GM12878 (cell line): ENCODE measurements at regions not wholly inside any gene's neighbourhood (a gene's known extent, or its start where the extent isn't known, plus 50 kb on each side); places are given as distances from the start of the nearest gene placed in this dataset.

ENCODE experiments used
- ATAC-seq: fragments of 200-7000 bp; cut with Tn5 transposase; 3 replicates; pipeline ENCODE4 v1.9.1; 2020; ENCODE audit warnings: mild to moderate bottlenecking, moderate library complexity
- BruUV-seq: library from RNA; stranded (reverse); fragments of 400-500 nt; replicated peaks from 2 replicates; lab custom pipeline; 2021; lab: Mats Ljungman, UMichigan
- CTCF ChIA-PET: fragments of 300-600 bp; sonication (Branson Sonifier 250); formaldehyde crosslinking; extraction: SDS; loops from one replicate; lab custom pipeline; 2021; ENCODE audit warnings: inconsistent platforms; lab: Yijun Ruan, JAX
- POLR2A ChIA-PET: fragments of 350-600 bp; formaldehyde crosslinking; extraction: SDS; loops from one replicate; lab custom pipeline; 2021; ENCODE audit warnings: inconsistent platforms; lab: Charles Lee
- RAD21 ChIA-PET: fragments of 300-600 bp; sonication (Branson Sonifier 250); formaldehyde crosslinking; loops from one replicate; lab custom pipeline; 2023; ENCODE audit warnings: antibody characterized with exemption; ENCODE audit not compliant: unreplicated experiment; lab: Charles Lee
- SMC1A ChIA-PET: fragments of 300-600 bp; sonication (Branson Sonifier 250); formaldehyde crosslinking; loops from one replicate; lab custom pipeline; 2023; ENCODE audit not compliant: unreplicated experiment, uncharacterized antibody; lab: Charles Lee
- DNase-seq: peaks from one replicate; pipeline ENCODE4 v3.0.0-alpha.2; 2011; ENCODE audit warnings: low read depth, low spot score
- FAIRE-seq: peaks from 3 replicates; lab custom pipeline; 2011; peaks lifted over from hg19 to GRCh38; lab: Jason Lieb, UNC
- H2AFZ ChIP-seq: 2 replicates; pipeline ENCODE4 v1.6.0; 2011; ENCODE audit warnings: low read depth, low read length, control low read depth; ENCODE audit not compliant: control insufficient read depth
- H3K27ac ChIP-seq: 2 replicates; pipeline ENCODE4 v1.5.1; 2011; ENCODE audit warnings: control low read depth; ENCODE audit not compliant: control insufficient read depth, insufficient read depth
- H3K27me3 ChIP-seq, 2 experiments: replicated peaks in 1 of 2; 2 replicates each; pipeline versions ENCODE4 v1.6.0 to v1.6.1; 2011; ENCODE audit warnings: low read length in 1 of 2; ENCODE audit not compliant: control insufficient read depth in 2 of 2, insufficient read depth in 2 of 2
- H3K36me3 ChIP-seq, 2 experiments: 2 replicates each; pipeline ENCODE4 v1.5.1; 2011; ENCODE audit warnings: low read length in 1 of 2; ENCODE audit not compliant: control insufficient read depth in 2 of 2, insufficient read depth in 2 of 2
- H3K4me1 ChIP-seq: 2 replicates; pipeline ENCODE4 v1.6.1; 2011; ENCODE audit warnings: mild to moderate bottlenecking, low read length, moderate library complexity, mixed read lengths; ENCODE audit not compliant: control insufficient read depth, insufficient read depth
- H3K4me2 ChIP-seq: 2 replicates; pipeline ENCODE4 v1.6.0; 2011; ENCODE audit warnings: control low read depth; ENCODE audit not compliant: control insufficient read depth, insufficient read depth
- H3K4me3 ChIP-seq: fragments of 200-600 bp; sonication (generic); 2 replicates; pipeline ENCODE4 v1.5.1; 2016
- H3K79me2 ChIP-seq: 2 replicates; pipeline ENCODE4 v1.6.0; 2011; ENCODE audit warnings: low read length; ENCODE audit not compliant: control insufficient read depth, insufficient read depth
- H3K9ac ChIP-seq: 2 replicates; pipeline ENCODE4 v1.8.0; 2011; ENCODE audit warnings: low read length, control low read depth, mixed read lengths; ENCODE audit not compliant: control insufficient read depth, insufficient read depth
- H3K9me3 ChIP-seq: replicated peaks from 3 replicates; pipeline ENCODE4 v1.5.1; 2011; ENCODE audit warnings: mild to moderate bottlenecking, low read length; ENCODE audit not compliant: control insufficient read depth, insufficient read depth
- H4K20me1 ChIP-seq: 2 replicates; pipeline ENCODE4 v1.6.0; 2011; ENCODE audit not compliant: control insufficient read depth, insufficient read depth
- EED ChIP-seq: sonication (generic); IDR thresholded peaks from 2 replicates; pipeline ENCODE4 v1.6.1; 2016; ENCODE audit warnings: antibody characterized with exemption, low read depth
- EGR1 ChIP-seq, 2 experiments: IDR thresholded peaks; 1 replicate in 1 of 2; 2 replicates in 1 of 2; pipeline ENCODE4 v1.6.1; 2011 to 2012; ENCODE audit warnings: low read depth in 2 of 2, low read length in 2 of 2, borderline replicate concordance in 1 of 2, mild to moderate bottlenecking in 1 of 2, moderate library complexity in 1 of 2
- ETV6 ChIP-seq, 2 experiments: fragments of 450-650 bp in 1 of 2; IDR thresholded peaks in 1 of 2; conservative IDR thresholded peaks in 1 of 2; 2 replicates each; pipeline ENCODE4 v1.6.1; 2014; ENCODE audit warnings: antibody characterized with exemption in 1 of 2, borderline replicate concordance in 1 of 2, low read depth in 1 of 2, mild to moderate bottlenecking in 1 of 2, moderate library complexity in 1 of 2
- IKZF1 ChIP-seq: fragments of 450-650 bp; conservative IDR thresholded peaks from 2 replicates; pipeline ENCODE4 v1.6.1; 2017; ENCODE audit warnings: antibody characterized with exemption, mild to moderate bottlenecking
- IKZF2 ChIP-seq, 2 experiments: fragments of 450-650 bp; IDR thresholded peaks; 2 replicates each; pipeline ENCODE4 v1.6.1; 2017; ENCODE audit warnings: mild to moderate bottlenecking in 2 of 2, moderate library complexity in 2 of 2
- NFYA ChIP-seq: IDR thresholded peaks from 2 replicates; pipeline ENCODE4 v1.6.1; 2011; ENCODE audit warnings: low read depth, mild to moderate bottlenecking, low read length, improper control_type of control experiment, borderline replicate concordance
- PML ChIP-seq: IDR thresholded peaks from 2 replicates; pipeline ENCODE4 v1.6.1; 2012; ENCODE audit warnings: low read length, inconsistent platforms
- SKIL ChIP-seq: fragments of 450-650 bp; IDR thresholded peaks from 2 replicates; pipeline ENCODE4 v1.6.1; 2017; ENCODE audit warnings: mild to moderate bottlenecking, low read depth, inconsistent platforms; ENCODE audit not compliant: poor library complexity, severe bottlenecking
- SPI1 ChIP-seq: IDR thresholded peaks from 2 replicates; pipeline ENCODE4 v1.6.1; 2011; ENCODE audit warnings: low read depth, mild to moderate bottlenecking, low read length, moderate library complexity, borderline replicate concordance; ENCODE audit not compliant: insufficient read depth
- ZBTB33 ChIP-seq: fragments of 450-650 bp; IDR thresholded peaks from 2 replicates; pipeline ENCODE4 v1.6.1; 2017; ENCODE audit warnings: mild to moderate bottlenecking
- WGBS: methylation state at CpG from one replicate; pipeline ENCODE4 v1.1.6; 2016; ENCODE audit warnings: low lambda C conversion rate; ENCODE audit not compliant: insufficient replicate concordance, insufficient coverage; ENCODE audit errors: missing lambda C conversion rate; 5-methylcytosine and 5-hydroxymethylcytosine counted together
- in situ Hi-C: fragments of 300-500 bp; cut with MboI; formaldehyde crosslinking; loops from 9 replicates; pipeline ENCODE4 v1.14.3; 2018; ENCODE audit warnings: mixed read lengths
- intact Hi-C: fragments of 100-400 bp; cut with micrococcal nuclease; formaldehyde crosslinking; loops from one replicate; pipeline ENCODE4 v1.14.2; 2022; ENCODE audit not compliant: unreplicated experiment

GRCh38 chr12:89160716-89161123 lies 191.6 kb downstream of the DUSP6 start:
- H4K20me1 ChIP-seq, result no peaks in the 10 kb centered on the region
- ChIA-PET POLR2A (no interaction called here), SMC1A (no interaction called here), CTCF (no interaction called here), RAD21 (no interaction called here)
- H3K27ac ChIP-seq, result no peak overlapping the region
- intact Hi-C loops (no loop called here), in situ Hi-C loops (no loop called here)
- WGBS, result 45% methylated on average over 5 of the region's 5 CpGs
- DNase-seq (no peak), ATAC-seq (peak; percentile 34; the same call in 2 of the 3 replicates), FAIRE-seq (no peak)
- H3K9me3 ChIP-seq, result no peaks in the 10 kb centered on the region
- H3K27me3 ChIP-seq, result no peaks in the 10 kb centered on the region
- H3K4me3 ChIP-seq, result no peak overlapping the region
- H3K36me3 ChIP-seq, result no peaks in the 10 kb centered on the region
- no peaks in the 10 kb centered on the region for H3K79me2 ChIP-seq
- H3K4me1 ChIP-seq, result no peaks in the 10 kb centered on the region
- no TSS peak for BruUV-seq
- H3K4me2 ChIP-seq, result no peak overlapping the region
- H2AFZ ChIP-seq, result no peak overlapping the region
- H3K9ac ChIP-seq, result no peak overlapping the region
- TF ChIP-seq ZBTB33, result no peak
- TF ChIP-seq SKIL, result no peak
- TF ChIP-seq SPI1, result peak; percentile 42; the same call in 1 of the 2 replicates
- peak in 1 of 2 experiments; percentile 68; a peak in 1 of 4 replicates for TF ChIP-seq ETV6 (conservative IDR thresholded peaks at IDR 0.05 in 1 of 2, IDR thresholded peaks at IDR 0.05 in 1 of 2; ENCODE audit: borderline replicate concordance in 1 of 2, low read depth in 1 of 2)
- TF ChIP-seq IKZF1, result peak; percentile 50
- TF ChIP-seq IKZF2 (IDR thresholded peaks at IDR 0.05), result peak in 1 of 2 experiments; percentile 11; a peak in 1 of 4 replicates
- TF ChIP-seq EED, result peak; percentile 75
- peak in 1 of 2 experiments; percentile 19; a peak in 1 of 3 replicates for TF ChIP-seq EGR1 (IDR thresholded peaks at IDR 0.05; ENCODE audit: borderline replicate concordance in 1 of 2, low read depth in 2 of 2, low read length in 2 of 2)
- no peak for TF ChIP-seq NFYA
- no peak for TF ChIP-seq PML
